ENCODE measurements at regions not wholly inside any gene's neighbourhood (a gene's known extent, or its start where the extent isn't known, plus 50 kb on each side); places are given as distances from the start of the nearest gene placed in this dataset.

GRCh38 chr9:31290731-31291130 is 1093.7 kb upstream of the ACO1 start:
- TF ChIP-seq, protein P1, sequence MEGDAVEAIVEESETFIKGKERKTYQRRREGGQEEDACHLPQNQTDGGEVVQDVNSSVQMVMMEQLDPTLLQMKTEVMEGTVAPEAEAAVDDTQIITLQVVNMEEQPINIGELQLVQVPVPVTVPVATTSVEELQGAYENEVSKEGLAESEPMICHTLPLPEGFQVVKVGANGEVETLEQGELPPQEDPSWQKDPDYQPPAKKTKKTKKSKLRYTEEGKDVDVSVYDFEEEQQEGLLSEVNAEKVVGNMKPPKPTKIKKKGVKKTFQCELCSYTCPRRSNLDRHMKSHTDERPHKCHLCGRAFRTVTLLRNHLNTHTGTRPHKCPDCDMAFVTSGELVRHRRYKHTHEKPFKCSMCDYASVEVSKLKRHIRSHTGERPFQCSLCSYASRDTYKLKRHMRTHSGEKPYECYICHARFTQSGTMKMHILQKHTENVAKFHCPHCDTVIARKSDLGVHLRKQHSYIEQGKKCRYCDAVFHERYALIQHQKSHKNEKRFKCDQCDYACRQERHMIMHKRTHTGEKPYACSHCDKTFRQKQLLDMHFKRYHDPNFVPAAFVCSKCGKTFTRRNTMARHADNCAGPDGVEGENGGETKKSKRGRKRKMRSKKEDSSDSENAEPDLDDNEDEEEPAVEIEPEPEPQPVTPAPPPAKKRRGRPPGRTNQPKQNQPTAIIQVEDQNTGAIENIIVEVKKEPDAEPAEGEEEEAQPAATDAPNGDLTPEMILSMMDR (IDR thresholded peaks at IDR 0.05), result no peak
- no peak for TF ChIP-seq POLR2A (IDR thresholded peaks at IDR 0.05)
